Left colon (tissue), 2 donors: ENCODE measurements at regions not wholly inside any gene's neighbourhood (a gene's known extent, or its start where the extent isn't known, plus 50 kb on each side); places are given as distances from the start of the nearest gene placed in this dataset.
"Not testable (repeated sequence)": the region's sequence is repeated elsewhere in the genome, so short reads cannot be mapped to it uniquely, and the experiment has no call there.

ENCODE experiments used
- ATAC-seq: fragments of 200-7000 bp; cut with Tn5 transposase; one replicate; pipeline ENCODE4 v1.9.1; 2020; ENCODE audit warnings: mild to moderate bottlenecking, moderate library complexity
- DNase-seq, 2 donors: peaks; one replicate each; pipeline ENCODE4 v3.0.0-alpha.2; 2020
- intact Hi-C, 2 donors: fragments of 100-400 bp; cut with DNase I in 1 of 2; cut with micrococcal nuclease in 1 of 2; formaldehyde crosslinking; loops; one replicate each; pipeline versions ENCODE4 v1.11.2 to v1.14.0; 2022; cut with DNase I, micrococcal nuclease
- donor health status: DM: no; HTN: no; CAD: no.
- donor health status: DM: yes; HTN: yes; CAD: no.

DNA sequence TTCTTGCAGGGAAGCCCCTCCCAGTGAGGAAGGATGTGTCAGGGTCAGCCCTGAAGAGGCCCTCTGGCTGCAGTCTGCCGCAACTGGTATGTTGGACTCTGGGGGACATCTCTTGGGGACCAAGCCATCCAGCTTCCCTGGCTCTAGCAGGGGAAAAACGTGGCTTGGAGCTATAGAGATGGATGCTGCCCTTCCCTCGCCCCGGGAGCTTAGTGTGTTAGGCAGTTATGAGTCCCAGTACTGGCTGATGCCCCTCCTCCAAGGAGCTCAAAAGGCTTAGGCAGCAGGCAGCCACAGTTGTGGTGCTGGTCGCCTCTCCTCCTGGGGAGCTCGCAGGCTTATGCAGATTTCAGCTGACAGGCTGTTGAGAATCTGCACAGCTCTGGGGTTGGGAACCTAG is 353.1 kb upstream of the GBE1 start:
- DNase-seq (no peak), ATAC-seq (no peak)
- intact Hi-C loops = no loop called here

- intact Hi-C loops, DNase-seq, ATAC-seq: not testable (repeated sequence)
Measured at GRCh38 chr3:82110721-82111120, 349.3 kb upstream of the GBE1 start.

DNA sequence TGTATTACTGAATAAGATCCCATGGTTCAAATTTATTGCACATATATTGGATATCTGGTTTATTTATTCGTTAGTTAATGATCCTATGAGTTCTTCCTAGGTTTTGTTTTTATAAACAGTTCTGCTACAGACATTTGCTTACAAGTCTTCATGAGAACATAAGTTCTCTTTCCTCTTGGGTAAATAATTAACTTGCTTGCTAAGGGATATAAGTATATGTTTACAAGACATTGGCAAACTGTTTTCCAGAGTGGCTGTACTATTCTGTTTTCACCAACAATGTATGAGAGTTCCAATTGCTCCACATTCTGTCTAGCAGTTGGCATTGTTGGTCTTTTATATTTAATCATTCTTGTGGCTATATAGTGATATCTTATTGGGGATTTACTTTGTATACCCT is 341.8 kb upstream of the GBE1 start:
- intact Hi-C loops = no loop called here
- DNase-seq = no peak
- no peak for ATAC-seq

GRCh38 chr3:82100378-82100777 is 338.9 kb upstream of the GBE1 start:
- ATAC-seq = no peak
- intact Hi-C loops = no loop called here
- DNase-seq = no peak

- intact Hi-C loops = no loop called here
- ATAC-seq = no peak
- no peak for DNase-seq
Measured at GRCh38 chr3:82093641-82094040, 332.2 kb upstream of the GBE1 start.

DNA sequence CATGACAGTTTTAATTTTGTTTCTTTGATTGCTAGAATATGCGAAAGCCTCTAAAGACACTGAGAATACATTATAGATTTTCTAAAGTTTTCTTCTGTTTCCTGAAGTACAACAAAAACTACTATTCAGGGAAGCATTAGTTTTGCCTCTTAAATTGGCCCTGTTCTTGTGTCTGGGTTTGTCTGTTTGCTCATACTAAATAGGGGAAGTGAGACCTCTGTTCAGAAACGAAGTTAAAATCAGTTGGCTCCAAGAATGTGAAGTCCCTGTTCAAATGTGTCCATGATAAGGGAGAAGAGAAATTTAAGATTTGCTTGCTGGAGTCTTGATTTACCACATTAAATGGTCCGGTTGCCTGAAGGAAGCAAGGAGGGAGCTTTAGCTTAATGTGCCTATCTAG is 327.3 kb upstream of the GBE1 start:
- intact Hi-C loops = no loop called here
- no peak for ATAC-seq
- no peak for DNase-seq

GRCh38 chr3:82087958-82088357 is 326.5 kb upstream of the GBE1 start:
- intact Hi-C loops = no loop called here
- DNase-seq (no peak), ATAC-seq (no peak)

GRCh38 chr3:82085851-82086475 is 324.5 kb upstream of the GBE1 start:
- intact Hi-C loops = no loop called here
- ATAC-seq = no peak
- no peak for DNase-seq

- DNase-seq (no peak), ATAC-seq (no peak)
- intact Hi-C loops = no loop called here
Measured at GRCh38 chr3:82085356-82085755, 323.9 kb upstream of the GBE1 start.

GRCh38 chr3:82084824-82085223 is 323.4 kb upstream of the GBE1 start:
- DNase-seq = no peak
- no peak for ATAC-seq

DNA sequence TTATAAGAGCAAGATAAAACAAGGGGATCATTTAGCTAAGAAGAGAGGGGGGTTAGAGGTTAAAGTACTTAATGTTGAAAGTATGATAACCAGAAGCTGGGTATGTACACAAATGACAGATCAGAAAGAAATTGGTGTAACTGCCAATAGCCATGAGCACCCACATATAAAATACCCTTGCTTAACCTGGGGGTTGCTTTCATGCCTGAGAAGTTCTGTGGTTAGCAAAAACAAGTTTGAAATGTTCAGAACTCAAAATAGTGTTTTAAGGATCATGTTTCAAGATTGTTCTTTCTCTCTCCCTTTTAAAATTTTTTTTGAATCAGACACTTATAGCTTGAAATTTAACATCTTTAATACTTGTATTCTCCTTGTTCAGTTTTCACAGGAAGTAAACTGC is 321.4 kb upstream of the GBE1 start:
- intact Hi-C loops = no loop called here
- ATAC-seq (no peak), DNase-seq (no peak)

More at GRCh38 chr3:82084824-82085223, 323.4 kb upstream of the GBE1 start:
- intact Hi-C loops = no loop called here

- ATAC-seq (no peak), DNase-seq (no peak)
- intact Hi-C loops = no loop called here
Measured at GRCh38 chr3:82081351-82081750, 319.9 kb upstream of the GBE1 start.

DNA sequence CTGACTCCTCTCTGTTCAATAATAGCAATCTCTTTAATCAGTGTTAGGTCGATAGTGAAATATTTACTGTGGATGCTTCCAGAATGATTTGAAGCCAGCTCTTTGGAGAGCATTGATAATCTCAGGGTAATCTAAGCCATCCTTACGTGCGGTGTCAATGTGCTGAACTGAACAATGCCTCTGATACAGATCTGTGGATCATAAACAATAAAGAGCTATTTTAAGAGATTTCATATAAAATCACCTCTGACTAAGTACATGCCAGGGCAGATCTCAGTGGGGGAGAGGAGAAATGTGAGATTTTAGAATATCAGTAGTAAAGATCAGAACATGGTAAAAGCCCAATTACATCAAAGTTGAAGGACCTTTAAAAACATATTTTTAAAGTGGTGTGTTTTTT is 319.3 kb upstream of the GBE1 start:
- intact Hi-C loops = no loop called here
- DNase-seq (no peak), ATAC-seq (no peak)

- intact Hi-C loops = no loop called here
- ATAC-seq = no peak
- no peak for DNase-seq
Measured at GRCh38 chr3:82080261-82080660, 318.8 kb upstream of the GBE1 start.

GRCh38 chr3:82079335-82079890 is 318.0 kb upstream of the GBE1 start:
- DNase-seq = no peak
- ATAC-seq = no peak
- intact Hi-C loops = no loop called here

- DNase-seq (no peak), ATAC-seq (no peak)
- intact Hi-C loops = no loop called here
Measured at GRCh38 chr3:82078246-82078645, 316.8 kb upstream of the GBE1 start.

DNA sequence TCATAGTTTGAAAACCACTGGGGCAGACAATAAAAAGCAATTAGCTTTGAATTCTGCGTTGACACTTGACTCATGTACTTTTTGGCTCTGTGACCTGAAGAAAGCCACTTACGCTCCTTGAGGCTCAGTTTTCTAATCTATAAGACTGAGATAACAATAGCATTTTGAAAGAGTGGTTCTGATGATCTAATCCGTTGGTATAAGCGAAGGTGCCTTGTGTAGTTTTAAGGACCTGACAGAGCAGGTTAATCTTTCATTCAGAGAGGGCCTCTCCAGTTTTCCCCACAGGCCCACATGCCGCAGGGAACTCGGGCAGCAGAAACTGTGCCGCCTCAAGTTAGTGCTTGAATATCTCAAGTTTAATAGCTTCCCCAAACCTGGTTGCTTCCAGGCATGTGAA is 306.0 kb upstream of the GBE1 start:
- intact Hi-C loops = no loop called here
- DNase-seq (no peak), ATAC-seq (no peak)

- intact Hi-C loops = no loop called here
- no peak for ATAC-seq
Measured at GRCh38 chr3:82058809-82059208, 297.4 kb upstream of the GBE1 start.

GRCh38 chr3:82055792-82056191 is 294.3 kb upstream of the GBE1 start:
- ATAC-seq (no peak), DNase-seq (no peak)
- intact Hi-C loops = no loop called here

More at GRCh38 chr3:82058809-82059208, 297.4 kb upstream of the GBE1 start:
- no peak for DNase-seq

DNA sequence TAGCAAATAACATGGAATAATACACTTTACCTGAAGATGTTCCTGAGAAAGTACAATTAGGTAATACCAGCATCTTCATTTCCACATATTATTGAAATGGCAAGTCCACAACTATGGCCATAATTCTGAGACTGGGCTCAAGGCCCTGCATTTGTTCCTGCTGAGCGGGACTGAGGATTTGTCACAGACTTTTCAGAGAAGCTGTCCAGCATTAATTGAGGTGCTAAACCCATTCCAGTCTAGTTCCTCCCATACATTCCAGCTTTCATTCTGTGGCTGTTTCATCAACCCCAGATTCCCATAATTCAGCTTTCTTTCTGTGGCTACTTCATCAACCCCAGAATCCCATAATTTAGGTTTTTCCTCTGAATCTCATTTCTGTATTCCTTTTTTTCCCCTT is 293.4 kb upstream of the GBE1 start:
- DNase-seq (no peak), ATAC-seq (no peak)
- intact Hi-C loops = no loop called here

GRCh38 chr3:82053236-82053635 is 291.8 kb upstream of the GBE1 start:
- intact Hi-C loops = no loop called here
- ATAC-seq (no peak), DNase-seq (no peak)
